HG03280 (cell line): ENCODE measurements at regions not wholly inside any gene's neighbourhood (a gene's known extent, or its start where the extent isn't known, plus 50 kb on each side); places are given as distances from the start of the nearest gene placed in this dataset.

Experiments used
- ATAC-seq: cut with Tn5 transposase; IDR thresholded peaks from one replicate; pipeline ENCODE4 v1.9.1; 2021; ENCODE audit warnings: mild to moderate bottlenecking, moderate library complexity; ENCODE audit not compliant: unreplicated experiment

- no peak for ATAC-seq
Measured at GRCh38 chr18:54100920-54101470, 123.5 kb downstream of the MBD2 start.

GRCh38 chr18:54100466-54100865 lies 124.0 kb downstream of the MBD2 start:
- ATAC-seq: no peak

GRCh38 chr18:54094474-54094873 lies 130.0 kb downstream of the MBD2 start:
- ATAC-seq: no peak

- no peak for ATAC-seq
Measured at GRCh38 chr18:54090856-54091255, 133.6 kb downstream of the MBD2 start.

- no peak for ATAC-seq
Measured at GRCh38 chr18:54089749-54090459, 134.6 kb downstream of the MBD2 start.

- ATAC-seq: peak; percentile 8
Measured at GRCh38 chr18:54086863-54087262, 137.6 kb downstream of the MBD2 start.

GRCh38 chr18:54086046-54086802 lies 138.2 kb downstream of the MBD2 start:
- ATAC-seq: peak; percentile 63

- no peak for ATAC-seq
Measured at GRCh38 chr18:54080858-54081257, 143.6 kb downstream of the MBD2 start.

GRCh38 chr18:54076166-54076565 lies 148.3 kb downstream of the MBD2 start:
- ATAC-seq: no peak

GRCh38 chr18:54075689-54076088 lies 148.8 kb downstream of the MBD2 start:
- no peak for ATAC-seq

- ATAC-seq: no peak
Measured at GRCh38 chr18:54069729-54070128, 154.7 kb downstream of the MBD2 start.

- ATAC-seq: no peak
Measured at GRCh38 chr18:54060343-54061005, 164.0 kb downstream of the MBD2 start.

GRCh38 chr18:54052732-54053429 lies 171.6 kb downstream of the MBD2 start:
- no peak for ATAC-seq

- ATAC-seq: no peak
Measured at GRCh38 chr18:54052259-54052658, 172.2 kb downstream of the MBD2 start.

GRCh38 chr18:54043484-54044251 lies 180.8 kb downstream of the MBD2 start:
- no peak for ATAC-seq

- no peak for ATAC-seq
Measured at GRCh38 chr18:54035927-54036326, 188.5 kb downstream of the MBD2 start.

- ATAC-seq: no peak
Measured at GRCh38 chr18:54033052-54033451, 191.4 kb downstream of the MBD2 start.

GRCh38 chr18:54032412-54032811 lies 192.1 kb downstream of the MBD2 start:
- ATAC-seq: no peak

- ATAC-seq: no peak
Measured at GRCh38 chr18:54031243-54031642, 193.2 kb downstream of the MBD2 start.

GRCh38 chr18:54030434-54030833 lies 194.0 kb downstream of the MBD2 start:
- ATAC-seq: no peak
